ENCODE measurements at regions not wholly inside any gene's neighbourhood (a gene's known extent, or its start where the extent isn't known, plus 50 kb on each side); places are given as distances from the start of the nearest gene placed in this dataset.

- DNase-seq (ENCODE audit: low read depth) = no peak
- no peak overlapping the region for H3K4me3 ChIP-seq (ENCODE audit: low read depth, low read length)
- no peak for TF ChIP-seq CTCF (IDR thresholded peaks at IDR 0.05; ENCODE audit: insufficient read depth, low read depth, low read length, missing control alignments)
Observed at GRCh38 chr1:239804266-239804665, 287.4 kb upstream of the FMN2 start.

GRCh38 chr1:239805042-239805441, 286.6 kb upstream of the FMN2 start:
- no peak overlapping the region for H3K4me3 ChIP-seq (ENCODE audit: low read depth, low read length)
- DNase-seq (ENCODE audit: low read depth) = no peak
- no peak for TF ChIP-seq CTCF (IDR thresholded peaks at IDR 0.05; ENCODE audit: insufficient read depth, low read depth, low read length, missing control alignments)

- no peak for DNase-seq (ENCODE audit: low read depth)
Observed at GRCh38 chr1:239805851-239806772, 285.6 kb upstream of the FMN2 start.

GRCh38 chr1:239806897-239807296, 284.8 kb upstream of the FMN2 start:
- no peak overlapping the region for H3K4me3 ChIP-seq (ENCODE audit: low read depth, low read length)
- DNase-seq (ENCODE audit: low read depth) = no peak
- TF ChIP-seq CTCF (IDR thresholded peaks at IDR 0.05; ENCODE audit: insufficient read depth, low read depth, low read length, missing control alignments) = no peak

More at GRCh38 chr1:239805851-239806772, 285.6 kb upstream of the FMN2 start:
- no peak overlapping the region for H3K4me3 ChIP-seq (ENCODE audit: low read depth, low read length)
- TF ChIP-seq CTCF (IDR thresholded peaks at IDR 0.05; ENCODE audit: insufficient read depth, low read depth, low read length, missing control alignments) = no peak

- DNase-seq (ENCODE audit: low read depth) = no peak
- TF ChIP-seq CTCF (IDR thresholded peaks at IDR 0.05; ENCODE audit: insufficient read depth, low read depth, low read length, missing control alignments) = no peak
- no peak overlapping the region for H3K4me3 ChIP-seq (ENCODE audit: low read depth, low read length)
Observed at GRCh38 chr1:239807361-239807760, 284.3 kb upstream of the FMN2 start.

GRCh38 chr1:239810061-239810481, 281.6 kb upstream of the FMN2 start:
- no peak for DNase-seq (ENCODE audit: low read depth)
- TF ChIP-seq CTCF (IDR thresholded peaks at IDR 0.05; ENCODE audit: insufficient read depth, low read depth, low read length, missing control alignments) = no peak
- no peak overlapping the region for H3K4me3 ChIP-seq (ENCODE audit: low read depth, low read length)
